ENCODE measurements at regions not wholly inside any gene's neighbourhood (a gene's known extent, or its start where the extent isn't known, plus 50 kb on each side); places are given as distances from the start of the nearest gene placed in this dataset.

DNA sequence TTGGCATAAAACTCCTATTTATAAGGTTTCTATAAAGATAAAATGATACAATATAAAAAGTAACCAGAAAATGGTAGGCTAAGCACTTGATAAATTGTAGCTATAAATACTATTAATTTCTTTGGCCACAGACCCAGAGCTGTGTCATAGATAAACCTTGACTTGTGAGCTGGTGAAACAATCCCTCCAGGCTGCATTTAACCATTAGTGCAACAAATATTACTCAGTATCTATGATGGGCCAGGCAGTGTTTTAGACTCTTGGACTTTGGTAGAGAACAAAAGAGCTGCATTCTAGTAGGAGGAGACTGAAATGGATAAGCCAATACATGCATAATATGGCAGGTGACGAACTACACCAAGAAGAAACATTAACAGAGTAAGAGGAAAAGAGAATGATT lies 178.1 kb downstream of the BTG1 start:
- no peaks in the 10 kb centered on the region for H3K27me3 ChIP-seq (ENCODE audit: control insufficient read depth in 4 of 4, insufficient read depth in 4 of 4, low read length in 3 of 4)
- no peak for DNase-seq (ENCODE audit: low spot score)
- H3K9me3 ChIP-seq (ENCODE audit: control insufficient read depth in 4 of 4, low read length in 3 of 4), result no peaks in the 10 kb centered on the region
- no peaks in the 10 kb centered on the region for H3K36me3 ChIP-seq (ENCODE audit: control insufficient read depth in 4 of 4, insufficient read depth in 3 of 4, low read depth in 1 of 4, low read length in 3 of 4)
- H3K9ac ChIP-seq (ENCODE audit: low read depth in 1 of 2, low read length in 2 of 2), result no peak overlapping the region
- H3K4me3 ChIP-seq (ENCODE audit: low read depth in 1 of 3, low read length in 3 of 3), result no peak overlapping the region
- 97% methylated on average over 1 of the region's 1 CpG for WGBS
- H3K4me1 ChIP-seq (ENCODE audit: control insufficient read depth in 4 of 4, insufficient read depth in 4 of 4, low read length in 3 of 4), result no peaks in the 10 kb centered on the region
- TF ChIP-seq FOXA1 (IDR thresholded peaks at IDR 0.05), result no peak
- TF ChIP-seq TAF1 (conservative IDR thresholded peaks at IDR 0.05), result no peak
- no peak for TF ChIP-seq JUND (IDR thresholded peaks at IDR 0.05)
- no peak for TF ChIP-seq YY1 (IDR thresholded peaks at IDR 0.05)
- no peak for TF ChIP-seq GABPA (IDR thresholded peaks at IDR 0.05 in 1 of 2, conservative IDR thresholded peaks at IDR 0.05 in 1 of 2)
- no peak for TF ChIP-seq EGR1 (IDR thresholded peaks at IDR 0.05; ENCODE audit: low read depth in 2 of 2)
- no peak for TF ChIP-seq RAD21 (IDR thresholded peaks at IDR 0.05)
- TF ChIP-seq SP1 (IDR thresholded peaks at IDR 0.05), result no peak
- TF ChIP-seq ZBTB33 (IDR thresholded peaks at IDR 0.05), result no peak
- no peak for TF ChIP-seq NR2F2 (IDR thresholded peaks at IDR 0.05)
- TF ChIP-seq RXRA (IDR thresholded peaks at IDR 0.05), result no peak
- TF ChIP-seq, protein P1, sequence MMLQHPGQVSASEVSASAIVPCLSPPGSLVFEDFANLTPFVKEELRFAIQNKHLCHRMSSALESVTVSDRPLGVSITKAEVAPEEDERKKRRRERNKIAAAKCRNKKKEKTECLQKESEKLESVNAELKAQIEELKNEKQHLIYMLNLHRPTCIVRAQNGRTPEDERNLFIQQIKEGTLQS (IDR thresholded peaks at IDR 0.05), result no peak
- no peak for TF ChIP-seq HNF4A (conservative IDR thresholded peaks at IDR 0.05)
- TF ChIP-seq FOXA2 (IDR thresholded peaks at IDR 0.05), result no peak
- TF ChIP-seq, protein P2, sequence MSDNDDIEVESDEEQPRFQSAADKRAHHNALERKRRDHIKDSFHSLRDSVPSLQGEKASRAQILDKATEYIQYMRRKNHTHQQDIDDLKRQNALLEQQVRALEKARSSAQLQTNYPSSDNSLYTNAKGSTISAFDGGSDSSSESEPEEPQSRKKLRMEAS (IDR thresholded peaks at IDR 0.05), result no peak
- no peak overlapping the region for H3K27ac ChIP-seq (ENCODE audit: low read depth in 1 of 2, low read length in 2 of 2)

DNA sequence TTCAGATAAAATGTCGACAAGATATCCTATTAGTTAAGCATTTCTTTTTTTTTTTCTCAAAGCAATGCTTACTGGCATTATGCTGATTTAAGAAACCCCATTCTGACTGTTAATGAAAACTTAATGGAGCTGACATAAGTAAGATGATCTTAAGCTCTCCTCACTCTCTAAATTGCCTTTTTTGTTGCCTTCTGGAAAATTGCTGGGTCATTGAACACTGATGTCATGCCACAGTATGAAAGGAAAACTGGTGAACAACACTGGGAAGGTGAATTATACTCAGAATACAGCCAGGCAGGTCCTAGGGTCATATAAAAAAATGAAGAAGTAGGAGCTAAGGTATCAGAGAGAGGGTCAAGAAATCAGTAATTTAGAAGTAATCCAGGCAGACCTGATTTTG lies 179.9 kb downstream of the BTG1 start:
- Histone ChIP-seq H3K4me3 (ENCODE audit: low read depth in 1 of 3, low read length in 3 of 3) (no peak overlapping the region), H3K9ac (ENCODE audit: low read depth in 1 of 2, low read length in 2 of 2) (no peak overlapping the region), H3K27me3 (ENCODE audit: control insufficient read depth in 4 of 4, insufficient read depth in 4 of 4, low read length in 3 of 4) (no peaks in the 10 kb centered on the region), H3K4me1 (ENCODE audit: control insufficient read depth in 4 of 4, insufficient read depth in 4 of 4, low read length in 3 of 4) (no peaks in the 10 kb centered on the region), H3K36me3 (ENCODE audit: control insufficient read depth in 4 of 4, insufficient read depth in 3 of 4, low read depth in 1 of 4, low read length in 3 of 4) (no peaks in the 10 kb centered on the region), H3K9me3 (ENCODE audit: control insufficient read depth in 4 of 4, low read length in 3 of 4) (no peaks in the 10 kb centered on the region), H3K27ac (ENCODE audit: low read depth in 1 of 2, low read length in 2 of 2) (no peak overlapping the region)
- WGBS, result 75% methylated on average over 1 of the region's 1 CpG
- no peak for TF ChIP-seq GABPA (IDR thresholded peaks at IDR 0.05 in 1 of 2, conservative IDR thresholded peaks at IDR 0.05 in 1 of 2)
- TF ChIP-seq EGR1 (IDR thresholded peaks at IDR 0.05; ENCODE audit: low read depth in 2 of 2), result no peak
- TF ChIP-seq HNF4G (IDR thresholded peaks at IDR 0.05), result no peak
- TF ChIP-seq YY1 (IDR thresholded peaks at IDR 0.05), result no peak
- TF ChIP-seq SP1 (IDR thresholded peaks at IDR 0.05), result no peak
- no peak for TF ChIP-seq NR2F2 (IDR thresholded peaks at IDR 0.05)
- TF ChIP-seq, protein P3, sequence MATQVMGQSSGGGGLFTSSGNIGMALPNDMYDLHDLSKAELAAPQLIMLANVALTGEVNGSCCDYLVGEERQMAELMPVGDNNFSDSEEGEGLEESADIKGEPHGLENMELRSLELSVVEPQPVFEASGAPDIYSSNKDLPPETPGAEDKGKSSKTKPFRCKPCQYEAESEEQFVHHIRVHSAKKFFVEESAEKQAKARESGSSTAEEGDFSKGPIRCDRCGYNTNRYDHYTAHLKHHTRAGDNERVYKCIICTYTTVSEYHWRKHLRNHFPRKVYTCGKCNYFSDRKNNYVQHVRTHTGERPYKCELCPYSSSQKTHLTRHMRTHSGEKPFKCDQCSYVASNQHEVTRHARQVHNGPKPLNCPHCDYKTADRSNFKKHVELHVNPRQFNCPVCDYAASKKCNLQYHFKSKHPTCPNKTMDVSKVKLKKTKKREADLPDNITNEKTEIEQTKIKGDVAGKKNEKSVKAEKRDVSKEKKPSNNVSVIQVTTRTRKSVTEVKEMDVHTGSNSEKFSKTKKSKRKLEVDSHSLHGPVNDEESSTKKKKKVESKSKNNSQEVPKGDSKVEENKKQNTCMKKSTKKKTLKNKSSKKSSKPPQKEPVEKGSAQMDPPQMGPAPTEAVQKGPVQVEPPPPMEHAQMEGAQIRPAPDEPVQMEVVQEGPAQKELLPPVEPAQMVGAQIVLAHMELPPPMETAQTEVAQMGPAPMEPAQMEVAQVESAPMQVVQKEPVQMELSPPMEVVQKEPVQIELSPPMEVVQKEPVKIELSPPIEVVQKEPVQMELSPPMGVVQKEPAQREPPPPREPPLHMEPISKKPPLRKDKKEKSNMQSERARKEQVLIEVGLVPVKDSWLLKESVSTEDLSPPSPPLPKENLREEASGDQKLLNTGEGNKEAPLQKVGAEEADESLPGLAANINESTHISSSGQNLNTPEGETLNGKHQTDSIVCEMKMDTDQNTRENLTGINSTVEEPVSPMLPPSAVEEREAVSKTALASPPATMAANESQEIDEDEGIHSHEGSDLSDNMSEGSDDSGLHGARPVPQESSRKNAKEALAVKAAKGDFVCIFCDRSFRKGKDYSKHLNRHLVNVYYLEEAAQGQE (IDR thresholded peaks at IDR 0.05), result no peak
- TF ChIP-seq RAD21 (IDR thresholded peaks at IDR 0.05), result no peak
- no peak for TF ChIP-seq TAF1 (conservative IDR thresholded peaks at IDR 0.05)
- no peak for TF ChIP-seq CTCF (IDR thresholded peaks at IDR 0.05; ENCODE audit: low read depth, low read length, missing input control)
- no peak for DNase-seq (ENCODE audit: low spot score)

All from liver (tissue), 8 donors.